NCI-H1105 (cell line): ENCODE measurements at regions not wholly inside any gene's neighbourhood (a gene's known extent, or its start where the extent isn't known, plus 50 kb on each side); places are given as distances from the start of the nearest gene placed in this dataset.
A peak's percentile ranks its signal among the peaks of the same experiment; 100 is the strongest.

Experiments used
- DNase-seq: peaks from one replicate; lab custom pipeline; 2025; lab: John Stamatoyannopoulos, UW

DNA sequence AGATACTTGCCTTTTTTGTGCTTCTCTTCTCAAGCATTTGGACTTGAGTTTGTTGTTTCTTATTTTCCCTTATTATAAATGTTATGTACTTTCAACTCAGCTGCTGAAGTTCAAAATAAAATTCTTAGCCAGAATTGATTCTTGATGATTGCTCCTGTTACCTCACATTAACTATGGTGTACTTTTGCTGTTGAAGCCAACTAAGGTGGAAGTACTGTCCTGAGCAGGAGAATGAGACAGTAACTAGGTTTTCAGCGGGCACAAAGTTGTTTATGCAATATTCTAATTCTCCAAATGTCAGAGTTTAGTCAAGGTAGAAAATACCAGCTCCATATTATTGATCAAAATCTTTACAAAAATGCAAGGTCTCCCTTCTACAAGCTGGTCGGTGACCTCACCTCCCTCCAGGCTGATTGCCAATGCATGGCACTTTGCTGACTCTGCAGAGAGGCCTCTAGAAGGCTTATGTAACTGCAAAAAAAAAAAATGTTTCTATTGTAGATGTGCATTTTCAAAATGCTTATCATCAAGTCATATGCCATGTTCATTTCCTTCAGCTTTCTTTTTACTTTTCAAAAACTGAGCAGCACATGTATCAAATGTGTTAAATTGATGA lies 1783.5 kb upstream of the WWC1 start:
- no peak for DNase-seq

DNA sequence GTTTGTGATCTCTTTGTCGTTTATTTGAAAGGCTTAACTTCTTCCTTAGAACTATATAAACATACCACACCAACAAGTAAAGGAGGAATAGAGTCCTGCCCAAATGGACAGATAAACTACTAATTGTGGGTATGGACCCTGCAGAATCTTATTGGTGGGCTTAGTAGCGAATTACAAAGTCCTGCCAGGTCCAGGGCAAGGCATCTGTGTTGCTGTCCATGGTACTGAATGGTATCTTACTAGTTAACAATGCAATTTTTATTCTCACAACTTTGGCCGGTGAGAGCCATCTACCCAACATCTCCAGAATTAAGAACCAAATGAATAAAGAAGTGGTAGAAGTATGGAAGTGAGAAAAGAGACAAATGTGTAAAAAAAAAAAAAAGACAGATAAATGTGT lies 1782.4 kb upstream of the WWC1 start:
- DNase-seq = no peak

- DNase-seq = no peak
Observed at GRCh38 chr5:166517976-166518375, 1773.5 kb upstream of the WWC1 start.

DNA sequence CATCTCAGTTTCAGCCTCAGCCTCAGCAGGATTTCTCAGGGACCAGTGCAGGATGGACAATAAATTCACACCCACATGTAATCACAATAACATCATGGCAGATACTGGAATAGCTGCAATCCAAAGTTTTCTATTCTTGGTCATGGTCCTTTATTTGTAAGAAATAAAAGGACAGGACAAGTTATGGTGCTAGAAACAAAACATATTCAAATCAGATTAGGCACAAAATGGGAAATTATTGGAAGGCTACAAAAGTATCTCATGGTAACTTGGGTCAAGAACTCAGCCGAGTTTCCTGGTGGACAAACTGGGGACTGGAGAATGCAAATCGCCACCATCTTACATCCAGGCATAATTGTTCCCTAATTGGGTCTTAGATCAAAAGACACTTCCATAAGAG lies 1768.2 kb upstream of the WWC1 start:
- DNase-seq = no peak

GRCh38 chr5:166529200-166529599 lies 1762.2 kb upstream of the WWC1 start:
- no peak for DNase-seq

DNA sequence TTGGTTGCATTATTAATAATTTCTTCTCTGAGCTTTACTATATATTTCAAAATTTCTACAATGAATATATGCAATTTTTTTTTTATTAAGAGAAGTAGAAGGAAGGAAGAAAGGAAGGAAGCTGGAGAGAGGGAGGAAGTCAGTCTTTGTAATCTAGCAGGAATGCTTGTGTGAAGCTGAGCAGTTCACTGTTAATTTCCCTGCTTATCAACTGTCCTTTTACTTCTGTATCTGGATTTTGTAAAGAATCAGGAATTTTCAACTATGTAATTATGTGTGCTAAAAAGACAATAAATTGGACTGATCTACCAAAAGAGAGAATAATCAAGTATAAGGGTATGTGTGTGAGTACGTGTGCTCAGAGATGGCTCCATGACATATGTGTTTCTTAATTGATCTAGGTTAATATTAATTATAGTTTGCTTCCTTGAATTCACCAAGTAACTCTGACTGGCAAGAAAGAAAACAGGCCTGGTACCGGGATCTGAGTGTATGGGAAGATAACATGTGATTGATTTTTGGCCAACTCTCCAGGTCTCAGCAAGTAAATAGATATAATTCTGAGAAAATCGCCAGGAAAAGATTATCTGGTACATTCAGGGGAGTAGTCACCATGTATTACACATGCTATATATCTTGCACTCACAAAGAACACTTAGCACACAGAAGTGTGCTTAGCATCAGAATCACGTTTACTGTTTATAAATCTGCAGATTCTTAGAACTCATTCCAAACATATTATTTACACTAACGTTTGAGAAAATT lies 1758.8 kb upstream of the WWC1 start:
- DNase-seq = no peak

- no peak for DNase-seq
Observed at GRCh38 chr5:166535641-166536040, 1755.8 kb upstream of the WWC1 start.

DNA sequence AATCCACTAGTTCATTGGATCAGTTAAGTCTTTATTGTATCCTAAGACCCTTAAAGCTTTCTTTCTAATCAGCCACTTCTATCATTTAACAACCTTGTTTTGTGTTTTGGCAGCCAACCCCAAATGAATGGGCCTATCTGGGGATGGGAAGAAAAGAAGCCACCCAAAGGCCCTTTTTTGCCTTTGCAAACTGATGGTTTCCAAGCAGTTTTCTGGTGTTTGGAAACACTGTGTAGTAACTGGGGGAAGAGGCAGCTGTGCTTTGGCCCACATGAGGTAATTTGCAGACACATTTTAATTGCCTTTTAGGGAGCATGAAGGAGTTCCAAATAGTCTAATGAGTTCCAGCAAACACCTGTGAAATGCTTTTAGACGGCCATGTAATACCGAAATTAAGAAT lies 1751.3 kb upstream of the WWC1 start:
- DNase-seq = no peak

GRCh38 chr5:166551384-166551783 lies 1740.1 kb upstream of the WWC1 start:
- peak; percentile 1 for DNase-seq

DNA sequence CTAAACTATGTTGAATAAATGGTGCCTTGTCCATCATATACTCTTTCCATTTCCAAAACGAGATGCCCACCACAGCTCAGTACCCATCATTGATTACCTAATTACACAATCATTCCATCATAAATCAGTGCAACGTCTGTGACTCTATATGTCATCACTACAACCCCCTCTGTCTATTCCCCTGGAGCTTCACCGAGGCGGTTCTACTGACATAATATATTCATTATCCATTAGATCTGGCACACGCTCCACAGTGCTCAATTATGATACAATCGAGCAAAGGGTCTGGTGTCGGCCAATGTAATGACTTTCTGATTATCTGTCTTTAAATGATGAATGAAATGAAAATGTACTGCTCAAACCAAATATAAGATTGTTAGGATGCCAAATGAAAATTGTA lies 1737.7 kb upstream of the WWC1 start:
- no peak for DNase-seq

GRCh38 chr5:166561759-166562158 lies 1729.7 kb upstream of the WWC1 start:
- no peak for DNase-seq

DNA sequence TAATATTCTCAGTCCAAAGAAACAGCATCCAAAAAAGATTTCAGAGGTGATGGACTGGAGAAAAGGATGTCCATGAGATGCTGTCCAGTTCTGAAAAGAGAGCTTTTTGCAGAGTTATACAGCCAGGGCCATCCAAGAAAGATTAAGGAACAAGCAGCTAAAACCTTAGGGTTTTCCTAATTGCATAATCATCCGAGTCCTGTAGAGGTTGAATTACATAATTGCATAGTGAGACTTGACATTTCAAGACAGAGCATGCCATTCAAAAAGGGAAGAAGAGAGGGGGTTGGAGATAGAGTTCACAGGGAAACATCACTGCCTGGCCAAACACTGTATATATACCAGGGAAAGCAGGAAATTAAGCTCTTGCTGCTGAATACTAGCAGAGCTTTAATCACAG lies 1729.2 kb upstream of the WWC1 start:
- DNase-seq = no peak

DNA sequence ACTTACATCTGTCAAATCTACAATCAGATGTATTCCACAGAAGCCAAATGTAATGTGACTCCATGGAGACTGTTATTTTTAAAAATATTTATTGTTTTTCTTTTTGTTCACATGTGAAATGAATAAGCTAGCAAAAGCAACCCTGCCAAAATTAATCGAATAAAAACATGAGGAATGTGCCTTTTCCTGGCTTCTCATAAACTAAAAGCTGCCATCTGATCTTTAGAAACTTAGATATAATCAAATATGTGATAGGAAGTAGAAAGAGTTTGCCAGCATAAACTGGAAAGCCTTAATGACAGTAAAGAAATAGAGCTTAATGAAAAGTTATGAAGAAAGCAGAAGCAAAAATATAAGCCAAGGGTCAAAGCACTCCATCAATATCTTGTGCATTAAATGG lies 1724.7 kb upstream of the WWC1 start:
- no peak for DNase-seq

- DNase-seq = no peak
Observed at GRCh38 chr5:166570865-166571264, 1720.6 kb upstream of the WWC1 start.

DNA sequence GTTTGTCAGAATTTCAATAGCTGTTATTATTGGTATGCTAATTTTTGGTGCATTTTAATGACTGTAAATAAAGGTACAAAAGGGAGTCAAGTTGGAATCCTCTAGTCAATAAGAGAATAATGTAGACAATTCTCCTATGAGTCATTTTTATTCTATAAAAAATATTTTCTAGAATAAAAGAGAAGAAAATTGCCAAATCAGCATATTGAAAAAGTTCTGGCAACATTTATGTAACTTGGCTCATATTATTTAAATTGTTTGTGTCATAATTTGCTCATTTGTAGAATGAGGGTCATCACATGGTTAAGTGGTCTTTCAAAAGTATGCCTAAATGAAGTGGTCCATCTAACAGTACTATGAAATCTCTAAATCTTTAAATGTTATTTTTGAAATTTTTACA lies 1719.8 kb upstream of the WWC1 start:
- DNase-seq = no peak

DNA sequence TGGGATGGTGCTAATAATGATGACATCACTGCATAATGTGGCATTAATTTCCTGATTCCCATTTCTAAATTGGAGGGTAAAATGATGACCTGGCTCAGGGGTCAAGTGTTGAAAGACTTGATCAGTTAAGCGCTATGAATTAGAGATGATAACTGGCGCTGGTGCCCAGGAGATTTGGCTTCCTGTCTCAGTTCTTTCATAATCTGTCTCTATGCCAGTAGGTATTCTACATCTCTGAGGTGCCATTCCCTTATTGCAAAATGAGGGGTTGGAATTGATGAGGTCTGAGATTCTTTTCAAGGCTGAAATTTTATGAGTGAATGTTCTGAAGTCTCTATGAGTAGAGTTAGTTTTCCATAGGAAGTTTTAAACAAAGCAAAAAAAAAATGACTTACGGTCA lies 1715.1 kb upstream of the WWC1 start:
- DNase-seq = no peak

GRCh38 chr5:166581826-166582225 lies 1709.6 kb upstream of the WWC1 start:
- DNase-seq = no peak

GRCh38 chr5:166582416-166582815 lies 1709.0 kb upstream of the WWC1 start:
- no peak for DNase-seq

- DNase-seq = no peak
Observed at GRCh38 chr5:166594567-166594966, 1696.9 kb upstream of the WWC1 start.

DNA sequence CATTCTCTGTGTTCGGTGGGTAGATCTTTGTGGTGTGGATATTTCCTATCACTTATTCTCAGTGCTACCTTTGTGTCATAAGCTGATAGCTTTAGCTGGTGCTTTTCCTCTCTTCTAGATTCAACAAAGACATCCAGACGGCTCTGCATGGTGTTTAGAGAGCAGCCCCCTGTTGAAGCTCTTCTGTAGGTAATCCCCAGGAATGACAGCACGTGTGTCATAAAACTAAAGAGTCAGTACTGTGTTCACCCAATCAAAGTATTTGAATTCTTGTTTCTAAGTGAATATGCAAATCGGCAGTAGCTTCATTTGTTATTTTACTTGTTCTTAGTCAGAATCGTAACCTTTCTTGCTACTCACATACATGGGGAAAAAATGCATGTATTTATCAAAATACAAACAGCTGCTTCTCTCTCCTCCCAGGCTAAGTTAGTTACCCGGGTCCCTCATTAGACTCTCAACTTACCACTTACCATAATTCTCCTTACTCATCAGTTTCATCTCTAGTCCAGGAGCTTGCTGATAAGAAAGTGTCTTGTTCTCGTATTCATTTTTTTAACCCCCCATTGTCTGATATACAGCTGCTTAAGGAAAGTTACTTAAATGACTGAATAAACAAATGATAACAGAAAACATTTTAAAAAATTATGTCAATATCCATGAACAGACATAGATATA lies 1696.0 kb upstream of the WWC1 start:
- DNase-seq = no peak

DNA sequence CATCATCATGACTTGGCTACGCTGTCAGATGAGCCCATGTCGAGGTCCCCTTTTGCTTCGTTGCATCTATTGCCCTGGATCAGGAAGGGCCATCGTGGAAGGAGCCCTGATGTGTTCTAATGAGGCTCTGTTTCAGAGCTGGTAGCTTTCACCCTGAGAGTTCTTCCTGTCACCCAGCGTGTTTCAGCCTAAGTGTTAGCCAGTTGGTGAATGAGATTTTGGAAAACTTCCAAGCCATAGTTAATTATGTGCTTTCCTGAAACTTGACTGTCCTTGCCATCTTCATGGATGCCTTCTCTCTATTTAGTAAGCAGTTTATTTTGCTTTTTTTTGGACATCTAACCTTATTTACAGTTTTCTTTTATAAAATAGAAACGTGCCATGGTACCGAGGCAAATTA lies 1695.4 kb upstream of the WWC1 start:
- DNase-seq = peak; percentile 0

GRCh38 chr5:166602271-166602670 lies 1689.2 kb upstream of the WWC1 start:
- no peak for DNase-seq

- no peak for DNase-seq
Observed at GRCh38 chr5:166617507-166617906, 1673.9 kb upstream of the WWC1 start.
